ENCODE measurements at regions not wholly inside any gene's neighbourhood (a gene's known extent, or its start where the extent isn't known, plus 50 kb on each side); places are given as distances from the start of the nearest gene placed in this dataset.
"Not testable (repeated sequence)": the region's sequence is repeated elsewhere in the genome, so short reads cannot be mapped to it uniquely, and the experiment has no call there.

DNA sequence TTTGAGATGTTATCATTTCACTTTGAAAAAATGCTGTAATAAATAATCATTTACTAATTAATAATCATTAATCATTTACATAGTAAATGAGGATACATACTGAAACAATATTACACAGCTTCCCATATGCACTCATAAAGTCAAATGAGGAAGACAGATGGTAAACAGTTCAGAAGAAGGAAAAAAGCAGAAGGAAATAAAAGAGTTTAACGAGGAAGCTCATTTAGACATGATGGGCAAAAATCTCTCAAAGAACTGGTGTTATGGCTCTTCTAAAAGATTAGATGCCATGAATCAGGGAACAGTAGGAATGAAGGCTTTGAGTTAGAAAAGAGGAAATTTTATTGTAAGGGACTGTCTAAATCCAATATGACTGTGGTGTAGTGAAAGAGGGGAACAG, 347.6 kb downstream of the PTPRC start:
- DNase-seq = no peak

DNA sequence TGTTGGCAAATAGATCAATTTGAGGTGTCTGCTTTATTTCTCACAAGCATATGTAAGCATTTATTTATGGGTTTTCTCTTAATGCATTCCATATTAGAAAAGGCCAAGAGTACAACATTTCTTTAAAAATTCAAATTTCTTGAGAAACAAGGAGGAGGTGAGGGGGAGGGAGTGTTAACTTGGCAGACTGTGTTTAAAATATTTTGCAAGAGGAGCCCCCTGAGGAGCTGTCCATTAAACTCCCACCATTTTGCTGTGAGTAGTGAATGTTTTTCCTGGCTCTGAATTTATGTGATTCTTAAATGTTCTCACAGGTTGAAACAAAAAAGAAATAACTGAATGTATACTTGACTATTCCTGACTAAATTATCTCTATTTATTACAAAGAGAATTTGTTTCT, 363.8 kb downstream of the PTPRC start:
- DNase-seq = no peak

GRCh38 chr1:199007423-199007822, 368.6 kb downstream of the PTPRC start:
- DNase-seq = peak in 1 of 5 donors; percentile 21

- peak in 1 of 5 donors; percentile 76 for DNase-seq
These were observed 370.6 kb downstream of the PTPRC start for GRCh38 chr1:199009447-199009846.

DNA sequence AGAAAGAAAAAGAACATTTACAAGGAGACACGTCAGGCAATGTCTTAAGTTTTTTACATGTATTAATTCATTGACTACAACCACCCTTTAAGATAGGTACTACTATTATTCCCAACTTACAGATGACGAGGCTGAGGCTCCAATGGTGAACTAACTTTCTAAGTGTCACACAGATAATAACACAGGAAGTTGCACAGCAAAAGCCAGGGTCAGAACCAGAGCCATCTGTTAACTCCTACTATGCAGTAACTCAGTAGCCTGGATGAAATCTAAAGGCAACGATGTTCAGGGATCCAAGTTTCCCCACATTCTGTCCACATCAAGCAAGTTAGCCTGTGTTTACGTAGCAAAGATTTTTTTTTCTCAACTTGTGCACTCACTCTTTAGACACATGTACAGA, 371.7 kb downstream of the PTPRC start:
- peak in 1 of 5 donors; percentile 62 for DNase-seq

GRCh38 chr1:199010933-199011332, 372.1 kb downstream of the PTPRC start:
- no peak for DNase-seq

DNA sequence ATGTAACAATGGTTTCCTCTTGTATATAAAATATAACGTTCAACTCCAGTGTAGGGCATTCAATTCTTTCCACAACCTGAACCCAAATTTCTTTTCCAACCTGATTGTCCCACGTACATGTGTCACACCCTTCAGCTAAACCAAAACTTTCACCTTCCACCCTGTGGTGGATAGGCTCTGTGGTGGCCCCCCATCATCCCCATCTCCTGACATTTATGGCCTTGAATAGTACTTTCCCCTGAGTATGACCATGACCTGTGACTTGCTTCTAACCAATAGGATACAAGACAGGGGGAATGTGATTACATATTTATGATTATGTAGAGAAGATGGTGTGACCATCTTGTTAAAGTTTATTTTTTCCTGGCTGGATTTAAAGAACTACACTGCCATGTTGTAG, 377.0 kb downstream of the PTPRC start:
- DNase-seq = no peak

DNA sequence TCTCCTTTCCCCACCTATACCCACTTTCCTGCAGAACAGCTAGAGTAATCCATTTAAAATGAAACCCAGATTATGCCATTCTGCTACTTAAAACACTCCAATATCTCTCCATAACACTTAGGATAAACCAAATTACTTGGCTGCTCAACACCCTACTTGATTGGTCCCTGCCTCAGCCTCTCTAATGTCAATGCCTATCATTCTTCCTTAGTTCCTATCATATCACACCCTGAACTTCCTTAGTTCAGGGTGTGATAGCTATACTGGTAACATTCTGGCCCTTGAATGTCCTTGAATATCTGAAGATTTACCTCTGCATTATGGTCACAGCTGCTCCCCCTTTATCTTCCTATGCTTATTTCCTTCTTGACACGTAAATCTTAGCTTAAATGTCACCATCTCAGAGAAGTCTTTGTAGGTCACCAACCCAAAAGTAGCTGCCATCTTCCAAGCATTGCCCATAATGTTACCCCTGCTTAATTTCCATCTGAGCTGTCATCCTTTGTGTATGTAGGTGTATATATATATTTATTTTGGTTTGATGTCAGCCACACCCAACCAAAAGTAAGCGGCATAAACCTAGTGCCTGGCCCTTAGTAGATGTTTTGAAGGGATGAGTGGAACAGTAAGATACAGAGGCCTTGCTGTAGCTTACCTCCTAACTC, 379.8 kb downstream of the PTPRC start:
- DNase-seq = no peak

DNA sequence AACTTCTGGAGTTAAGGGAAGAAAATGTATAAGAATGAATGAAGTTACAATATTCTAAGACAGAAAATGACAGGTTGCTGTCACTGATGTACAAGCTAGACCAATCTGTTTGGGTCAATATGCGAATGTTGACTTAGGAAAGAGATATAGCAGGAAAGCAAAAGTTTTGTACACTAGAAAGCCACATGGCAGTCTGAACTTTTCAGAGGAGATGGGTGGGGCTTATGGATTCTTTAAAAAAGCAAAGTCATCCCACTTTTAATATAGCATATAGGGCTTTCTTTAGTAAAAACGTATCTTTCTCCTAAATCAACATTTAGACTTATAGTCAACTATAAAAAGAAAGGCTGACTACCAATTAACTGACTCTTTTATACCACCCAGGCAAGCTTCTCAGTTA, 381.2 kb downstream of the PTPRC start:
- DNase-seq = no peak

DNA sequence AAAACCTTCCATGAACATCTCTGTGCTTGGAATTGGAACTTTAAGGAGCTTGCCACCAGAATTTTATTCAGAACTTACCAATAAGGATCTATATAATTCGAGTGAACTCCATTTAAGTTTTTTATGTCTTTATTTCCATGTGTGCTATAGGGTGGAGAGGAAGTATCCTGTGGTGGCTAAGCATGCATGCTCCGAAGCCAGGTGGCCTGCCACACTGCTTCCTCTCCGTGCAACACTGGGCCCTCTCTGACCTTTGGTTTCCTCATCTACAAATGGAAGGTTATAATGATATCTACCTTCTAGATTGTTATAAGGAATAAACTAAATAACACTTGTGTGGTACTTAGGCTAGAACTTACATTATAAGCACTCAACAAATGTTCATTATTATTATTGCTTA, 382.1 kb downstream of the PTPRC start:
- no peak for DNase-seq

- DNase-seq = no peak
These were observed 390.6 kb downstream of the PTPRC start for GRCh38 chr1:199029401-199029800.

DNA sequence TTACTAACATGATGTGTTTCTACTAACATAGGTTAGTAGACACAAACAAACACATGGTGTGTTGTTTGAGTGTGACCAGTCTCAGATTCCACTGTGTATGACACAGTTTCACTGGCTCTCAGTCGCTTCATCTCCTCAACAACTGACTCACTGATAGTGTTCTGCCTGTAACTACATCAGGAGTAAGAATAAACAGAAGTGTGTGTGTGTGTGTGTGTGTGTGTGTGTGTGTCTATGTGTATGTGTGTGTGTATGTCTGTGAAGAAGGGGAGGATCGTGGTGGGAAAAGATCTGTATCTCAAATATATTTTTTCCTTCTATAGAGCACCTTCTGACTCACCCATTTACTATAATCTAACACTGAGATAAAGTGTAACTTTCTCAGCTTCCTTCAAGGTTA, 391.0 kb downstream of the PTPRC start:
- peak in 1 of 5 donors; percentile 57 for DNase-seq

DNA sequence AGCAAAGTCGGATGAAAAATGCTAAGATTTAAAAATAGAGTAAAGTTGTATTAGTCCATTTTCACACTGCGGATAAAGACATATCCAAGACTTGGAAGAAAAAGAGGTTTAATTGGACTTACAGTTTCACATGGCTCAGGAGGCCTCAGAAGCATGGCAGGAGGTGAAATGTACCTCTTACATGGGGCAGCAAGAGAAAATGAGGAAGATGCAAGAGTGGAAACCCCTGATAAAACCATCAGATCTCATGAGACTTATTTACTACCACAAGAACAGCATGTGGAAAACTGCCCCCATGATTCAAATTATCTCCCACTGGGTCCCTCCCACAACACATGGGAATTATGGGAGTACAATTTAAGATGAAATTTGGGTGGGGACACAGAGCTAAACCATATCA, 391.7 kb downstream of the PTPRC start:
- not testable (repeated sequence) for DNase-seq

GRCh38 chr1:199031170-199031569, 392.3 kb downstream of the PTPRC start:
- not testable (repeated sequence) for DNase-seq

DNA sequence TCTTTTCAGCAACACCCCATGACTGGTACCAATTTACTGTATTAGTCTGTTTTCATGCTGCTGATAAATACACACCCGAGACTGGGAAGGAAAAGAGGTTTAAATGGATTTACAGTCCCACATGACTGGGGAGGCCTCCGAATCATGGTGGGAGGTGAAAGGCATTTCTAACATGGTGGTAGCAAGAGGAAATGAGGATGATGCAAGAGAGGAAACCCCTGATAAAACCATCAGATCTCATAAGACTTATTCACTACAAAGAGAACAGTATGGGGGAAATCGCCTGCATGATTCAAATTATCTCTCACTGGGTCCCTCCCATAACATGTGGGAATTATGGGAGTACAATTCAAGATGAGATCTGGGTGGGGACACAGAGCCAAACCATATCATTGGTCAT, 393.6 kb downstream of the PTPRC start:
- not testable (repeated sequence) for DNase-seq

DNA sequence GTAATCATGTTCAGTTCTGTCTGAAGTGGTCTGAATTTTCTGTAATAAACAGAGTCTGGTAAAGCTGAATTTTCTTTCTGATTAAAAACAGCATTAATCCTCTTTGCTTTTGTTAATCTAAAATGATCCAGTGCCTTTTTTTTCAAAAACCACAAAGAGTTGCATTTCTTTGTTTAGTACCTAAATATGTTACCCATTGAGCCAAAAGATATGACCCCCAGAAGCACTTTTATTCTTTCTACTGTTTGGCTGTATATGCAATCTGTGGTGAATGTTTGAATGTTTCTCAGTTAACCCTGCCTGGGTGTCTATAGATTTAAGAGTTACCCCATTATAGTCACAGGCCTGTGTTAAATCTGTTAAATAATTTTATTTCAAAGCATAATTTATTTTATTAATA, 394.8 kb downstream of the PTPRC start:
- DNase-seq = no peak

GRCh38 chr1:199038156-199038555, 399.3 kb downstream of the PTPRC start:
- DNase-seq = no peak

DNA sequence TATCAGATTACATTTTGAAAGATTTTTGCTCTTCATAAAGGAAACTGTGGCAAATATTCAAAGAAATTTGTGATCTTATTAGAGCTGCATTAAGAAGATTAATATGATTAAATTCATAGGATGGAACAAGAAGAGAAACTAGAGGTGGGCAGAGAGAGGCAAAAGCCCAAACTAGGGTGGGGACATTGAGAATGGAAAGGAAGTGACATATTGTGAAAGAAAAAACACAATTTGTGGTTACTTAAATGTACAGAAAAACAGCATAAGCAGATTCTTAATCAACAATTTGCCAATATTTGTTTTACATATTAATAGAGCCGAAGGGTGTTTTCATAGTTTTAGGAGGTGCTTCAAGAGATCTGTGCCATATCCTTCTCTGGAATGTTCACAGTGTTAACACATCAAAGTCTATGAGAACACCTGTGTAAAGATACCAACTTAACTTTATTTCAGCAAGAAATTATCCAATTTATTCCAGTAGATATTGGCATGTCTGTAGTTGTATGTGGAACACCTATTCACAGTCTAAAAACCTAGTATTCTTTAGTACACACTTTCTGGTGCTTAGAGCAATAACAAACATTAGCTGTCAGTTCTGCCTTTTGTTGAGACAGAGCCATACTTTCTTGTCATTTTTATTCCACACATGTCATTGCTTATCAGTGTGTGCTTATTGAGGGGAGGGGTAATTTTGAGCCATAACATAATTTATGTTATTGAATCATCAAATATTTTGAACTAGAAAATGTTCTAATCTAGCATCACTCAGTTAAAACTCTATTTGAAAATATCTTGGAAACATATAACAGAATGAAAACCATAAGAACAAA, 401.5 kb downstream of the PTPRC start:
- DNase-seq = peak in 1 of 5 donors; percentile 72

GRCh38 chr1:199041173-199041914, 402.5 kb downstream of the PTPRC start:
- peak in 1 of 5 donors; percentile 98 for DNase-seq

- peak in 1 of 5 donors; percentile 46 for DNase-seq
These were observed 403.4 kb downstream of the PTPRC start for GRCh38 chr1:199042193-199042592.

- DNase-seq = no peak
These were observed 405.4 kb downstream of the PTPRC start for GRCh38 chr1:199044191-199044590.

- peak in 1 of 5 donors; percentile 29 for DNase-seq
These were observed 407.8 kb downstream of the PTPRC start for GRCh38 chr1:199046618-199047017.

GRCh38 chr1:199054694-199055093, 415.9 kb downstream of the PTPRC start:
- no peak for DNase-seq

GRCh38 chr1:199057322-199057721, 418.5 kb downstream of the PTPRC start:
- DNase-seq = no peak
